ENCODE measurements at regions not wholly inside any gene's neighbourhood (a gene's known extent, or its start where the extent isn't known, plus 50 kb on each side); places are given as distances from the start of the nearest gene placed in this dataset.

DNA sequence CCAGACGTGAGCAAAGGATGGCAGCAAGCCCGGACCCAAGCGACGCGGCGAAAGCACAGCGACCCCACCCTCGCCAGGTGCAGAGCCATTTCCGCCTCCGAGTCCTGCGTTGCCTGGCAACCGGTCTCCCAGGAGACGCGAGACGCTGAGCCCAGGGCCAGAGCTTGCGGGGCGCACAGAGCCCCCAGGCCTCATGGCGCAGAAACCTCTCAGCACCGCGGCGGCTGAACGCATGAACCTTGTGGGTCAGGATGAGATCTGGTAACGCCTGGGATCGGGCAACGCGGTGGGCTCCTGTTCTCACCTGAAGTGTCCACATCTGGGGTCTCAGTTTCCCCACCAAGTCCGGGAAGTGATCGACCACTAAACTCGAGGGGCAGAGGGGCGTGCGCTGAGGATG lies 77.7 kb downstream of the ANKRD60 start:
- TF ChIP-seq RAD21 (IDR thresholded peaks at IDR 0.05; ENCODE audit: low read depth) (no peak), YY1 (IDR thresholded peaks at IDR 0.05; ENCODE audit: extremely low read depth, insufficient replicate concordance, low read depth, low read length) (no peak), ZNF274 (IDR thresholded peaks at IDR 0.05; ENCODE audit: low read depth, low read length) (no peak), SIN3A (IDR thresholded peaks at IDR 0.05; ENCODE audit: low read depth) (no peak), POLR2A (IDR thresholded peaks at IDR 0.05; ENCODE audit: borderline replicate concordance, extremely low read depth, insufficient read depth, insufficient read length) (no peak)
- TF ChIP-seq, protein P1, sequence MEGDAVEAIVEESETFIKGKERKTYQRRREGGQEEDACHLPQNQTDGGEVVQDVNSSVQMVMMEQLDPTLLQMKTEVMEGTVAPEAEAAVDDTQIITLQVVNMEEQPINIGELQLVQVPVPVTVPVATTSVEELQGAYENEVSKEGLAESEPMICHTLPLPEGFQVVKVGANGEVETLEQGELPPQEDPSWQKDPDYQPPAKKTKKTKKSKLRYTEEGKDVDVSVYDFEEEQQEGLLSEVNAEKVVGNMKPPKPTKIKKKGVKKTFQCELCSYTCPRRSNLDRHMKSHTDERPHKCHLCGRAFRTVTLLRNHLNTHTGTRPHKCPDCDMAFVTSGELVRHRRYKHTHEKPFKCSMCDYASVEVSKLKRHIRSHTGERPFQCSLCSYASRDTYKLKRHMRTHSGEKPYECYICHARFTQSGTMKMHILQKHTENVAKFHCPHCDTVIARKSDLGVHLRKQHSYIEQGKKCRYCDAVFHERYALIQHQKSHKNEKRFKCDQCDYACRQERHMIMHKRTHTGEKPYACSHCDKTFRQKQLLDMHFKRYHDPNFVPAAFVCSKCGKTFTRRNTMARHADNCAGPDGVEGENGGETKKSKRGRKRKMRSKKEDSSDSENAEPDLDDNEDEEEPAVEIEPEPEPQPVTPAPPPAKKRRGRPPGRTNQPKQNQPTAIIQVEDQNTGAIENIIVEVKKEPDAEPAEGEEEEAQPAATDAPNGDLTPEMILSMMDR (IDR thresholded peaks at IDR 0.05 in 2 of 3, conservative IDR thresholded peaks at IDR 0.05 in 1 of 3; ENCODE audit: borderline replicate concordance in 1 of 3, insufficient read depth in 1 of 3, low read depth in 2 of 3, low read length in 2 of 3): no peak
- TF ChIP-seq, protein P2, sequence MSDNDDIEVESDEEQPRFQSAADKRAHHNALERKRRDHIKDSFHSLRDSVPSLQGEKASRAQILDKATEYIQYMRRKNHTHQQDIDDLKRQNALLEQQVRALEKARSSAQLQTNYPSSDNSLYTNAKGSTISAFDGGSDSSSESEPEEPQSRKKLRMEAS (IDR thresholded peaks at IDR 0.05): no peak

Data from HCT116 (cell line).